ENCODE measurements at regions not wholly inside any gene's neighbourhood (a gene's known extent, or its start where the extent isn't known, plus 50 kb on each side); places are given as distances from the start of the nearest gene placed in this dataset.

DNA sequence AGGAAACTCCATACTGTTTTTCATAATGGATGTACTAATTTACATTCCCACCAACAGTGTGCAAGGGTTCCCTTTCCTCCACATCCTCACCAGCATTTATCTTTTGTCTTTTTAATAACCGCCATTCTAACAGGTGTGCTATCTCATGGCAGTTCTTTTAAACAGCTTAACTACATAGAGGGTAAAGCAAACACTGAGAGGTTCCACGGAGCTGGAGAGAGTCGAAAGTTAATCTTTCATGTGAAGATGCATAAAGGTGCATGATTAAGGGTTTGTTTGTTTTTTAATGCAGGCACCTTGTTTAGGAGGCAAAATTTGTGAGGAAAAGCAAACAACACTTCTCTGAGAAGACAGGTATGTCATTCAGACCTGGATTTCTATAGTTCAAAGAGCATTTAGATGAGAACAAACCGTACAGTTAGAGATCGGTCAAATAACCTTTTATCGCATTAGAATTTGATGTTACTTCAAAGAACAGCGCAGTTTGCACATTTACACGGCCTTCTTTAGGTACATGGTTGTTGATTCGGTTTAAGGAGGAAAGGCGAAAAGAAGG is 193.9 kb downstream of the RBM26 start:
- TF ChIP-seq, protein P1, sequence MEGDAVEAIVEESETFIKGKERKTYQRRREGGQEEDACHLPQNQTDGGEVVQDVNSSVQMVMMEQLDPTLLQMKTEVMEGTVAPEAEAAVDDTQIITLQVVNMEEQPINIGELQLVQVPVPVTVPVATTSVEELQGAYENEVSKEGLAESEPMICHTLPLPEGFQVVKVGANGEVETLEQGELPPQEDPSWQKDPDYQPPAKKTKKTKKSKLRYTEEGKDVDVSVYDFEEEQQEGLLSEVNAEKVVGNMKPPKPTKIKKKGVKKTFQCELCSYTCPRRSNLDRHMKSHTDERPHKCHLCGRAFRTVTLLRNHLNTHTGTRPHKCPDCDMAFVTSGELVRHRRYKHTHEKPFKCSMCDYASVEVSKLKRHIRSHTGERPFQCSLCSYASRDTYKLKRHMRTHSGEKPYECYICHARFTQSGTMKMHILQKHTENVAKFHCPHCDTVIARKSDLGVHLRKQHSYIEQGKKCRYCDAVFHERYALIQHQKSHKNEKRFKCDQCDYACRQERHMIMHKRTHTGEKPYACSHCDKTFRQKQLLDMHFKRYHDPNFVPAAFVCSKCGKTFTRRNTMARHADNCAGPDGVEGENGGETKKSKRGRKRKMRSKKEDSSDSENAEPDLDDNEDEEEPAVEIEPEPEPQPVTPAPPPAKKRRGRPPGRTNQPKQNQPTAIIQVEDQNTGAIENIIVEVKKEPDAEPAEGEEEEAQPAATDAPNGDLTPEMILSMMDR (conservative IDR thresholded peaks at IDR 0.05; ENCODE audit: low read length): no peak
- TF ChIP-seq EZH2phosphoT487 (IDR thresholded peaks at IDR 0.05; ENCODE audit: borderline replicate concordance): no peak
